ENCODE measurements at regions not wholly inside any gene's neighbourhood (a gene's known extent, or its start where the extent isn't known, plus 50 kb on each side); places are given as distances from the start of the nearest gene placed in this dataset.
"Not testable (repeated sequence)": the region's sequence is repeated elsewhere in the genome, so short reads cannot be mapped to it uniquely, and the experiment has no call there.

- no peak overlapping the region for H3K27ac Mint-ChIP-seq
- H3K4me1 Mint-ChIP-seq (ENCODE audit: low read depth) = no peaks in the 10 kb centered on the region
- no peak overlapping the region for H3K4me3 Mint-ChIP-seq
- intact Hi-C loops (cut with micrococcal nuclease) = no loop called here
- no peaks in the 10 kb centered on the region for H3K27me3 Mint-ChIP-seq (ENCODE audit: insufficient read depth)
- no peak for DNase-seq (ENCODE audit: low spot score)
- H3K9me3 Mint-ChIP-seq = peaks cover 9% of the 10 kb centered on the region
- no peaks in the 10 kb centered on the region for H3K36me3 Mint-ChIP-seq (ENCODE audit: low read depth)
Measured at GRCh38 chr3:5980475-5980874, 793.0 kb downstream of the EDEM1 start.

GRCh38 chr3:5994651-5995050, 807.1 kb downstream of the EDEM1 start:
- no peaks in the 10 kb centered on the region for H3K36me3 Mint-ChIP-seq (ENCODE audit: low read depth)
- H3K27me3 Mint-ChIP-seq (ENCODE audit: insufficient read depth) = no peaks in the 10 kb centered on the region
- intact Hi-C loops (cut with micrococcal nuclease) = no loop called here
- peaks cover 3% of the 10 kb centered on the region for H3K9me3 Mint-ChIP-seq
- H3K27ac Mint-ChIP-seq = no peak overlapping the region
- no peak for DNase-seq (ENCODE audit: low spot score)
- no peaks in the 10 kb centered on the region for H3K4me1 Mint-ChIP-seq (ENCODE audit: low read depth)
- H3K4me3 Mint-ChIP-seq = no peak overlapping the region

- Mint-ChIP-seq H3K36me3 (ENCODE audit: low read depth) (no peaks in the 10 kb centered on the region), H3K4me1 (ENCODE audit: low read depth) (no peaks in the 10 kb centered on the region), H3K27ac (no peak overlapping the region), H3K4me3 (no peak overlapping the region), H3K27me3 (ENCODE audit: insufficient read depth) (no peaks in the 10 kb centered on the region), H3K9me3 (peaks cover 9% of the 10 kb centered on the region)
- no peak for DNase-seq (ENCODE audit: low spot score)
- intact Hi-C loops (cut with micrococcal nuclease) = no loop called here
Measured at GRCh38 chr3:6018456-6018855, 830.9 kb downstream of the EDEM1 start.

- no peaks in the 10 kb centered on the region for H3K36me3 Mint-ChIP-seq (ENCODE audit: low read depth)
- H3K4me3 Mint-ChIP-seq = no peak overlapping the region
- H3K27me3 Mint-ChIP-seq (ENCODE audit: insufficient read depth) = no peaks in the 10 kb centered on the region
- H3K4me1 Mint-ChIP-seq (ENCODE audit: low read depth) = no peaks in the 10 kb centered on the region
- intact Hi-C loops (cut with micrococcal nuclease) = no loop called here
- no peak for DNase-seq (ENCODE audit: low spot score)
- H3K9me3 Mint-ChIP-seq = peaks cover 7% of the 10 kb centered on the region
- H3K27ac Mint-ChIP-seq = no peak overlapping the region
Measured at GRCh38 chr3:6022621-6023020, 835.1 kb downstream of the EDEM1 start.

- Mint-ChIP-seq H3K27me3 (ENCODE audit: insufficient read depth) (no peaks in the 10 kb centered on the region), H3K4me1 (ENCODE audit: low read depth) (no peaks in the 10 kb centered on the region), H3K9me3 (peaks cover 20% of the 10 kb centered on the region), H3K4me3 (no peak overlapping the region), H3K27ac (no peak overlapping the region), H3K36me3 (ENCODE audit: low read depth) (no peaks in the 10 kb centered on the region)
- no peak for DNase-seq (ENCODE audit: low spot score)
- intact Hi-C loops (cut with micrococcal nuclease) = no loop called here
Measured at GRCh38 chr3:6025032-6025431, 835.9 kb upstream of the GRM7 start.

- H3K4me1 Mint-ChIP-seq (ENCODE audit: low read depth); H3K4me3 Mint-ChIP-seq; H3K27ac Mint-ChIP-seq; intact Hi-C loops (cut with micrococcal nuclease); H3K36me3 Mint-ChIP-seq (ENCODE audit: low read depth); DNase-seq (ENCODE audit: low spot score); H3K27me3 Mint-ChIP-seq (ENCODE audit: insufficient read depth): not testable (repeated sequence)
- H3K9me3 Mint-ChIP-seq = peaks cover 25% of the 10 kb centered on the region
Measured at GRCh38 chr3:6030648-6031047, 830.3 kb upstream of the GRM7 start.

- no peaks in the 10 kb centered on the region for H3K27me3 Mint-ChIP-seq (ENCODE audit: insufficient read depth)
- H3K4me3 Mint-ChIP-seq = no peak overlapping the region
- no peaks in the 10 kb centered on the region for H3K4me1 Mint-ChIP-seq (ENCODE audit: low read depth)
- no peak overlapping the region for H3K27ac Mint-ChIP-seq
- peaks cover 18% of the 10 kb centered on the region for H3K9me3 Mint-ChIP-seq
- no peak for DNase-seq (ENCODE audit: low spot score)
- H3K36me3 Mint-ChIP-seq (ENCODE audit: low read depth) = no peaks in the 10 kb centered on the region
- intact Hi-C loops (cut with micrococcal nuclease) = no loop called here
Measured at GRCh38 chr3:6035626-6036025, 825.3 kb upstream of the GRM7 start.

- Mint-ChIP-seq H3K27ac (no peak overlapping the region), H3K4me1 (ENCODE audit: low read depth) (no peaks in the 10 kb centered on the region), H3K36me3 (ENCODE audit: low read depth) (no peaks in the 10 kb centered on the region), H3K4me3 (no peak overlapping the region), H3K27me3 (ENCODE audit: insufficient read depth) (no peaks in the 10 kb centered on the region), H3K9me3 (peaks cover 17% of the 10 kb centered on the region)
- DNase-seq (ENCODE audit: low spot score) = no peak
- intact Hi-C loops (cut with micrococcal nuclease) = no loop called here
Measured at GRCh38 chr3:6039971-6040370, 820.9 kb upstream of the GRM7 start.

GRCh38 chr3:6041894-6042293, 819.0 kb upstream of the GRM7 start:
- no peak overlapping the region for H3K27ac Mint-ChIP-seq
- no peaks in the 10 kb centered on the region for H3K36me3 Mint-ChIP-seq (ENCODE audit: low read depth)
- no peak for DNase-seq (ENCODE audit: low spot score)
- H3K9me3 Mint-ChIP-seq = peaks cover 23% of the 10 kb centered on the region
- H3K4me3 Mint-ChIP-seq = no peak overlapping the region
- H3K4me1 Mint-ChIP-seq (ENCODE audit: low read depth) = no peaks in the 10 kb centered on the region
- intact Hi-C loops (cut with micrococcal nuclease) = no loop called here
- H3K27me3 Mint-ChIP-seq (ENCODE audit: insufficient read depth) = no peaks in the 10 kb centered on the region

GRCh38 chr3:6047016-6047415, 813.9 kb upstream of the GRM7 start:
- intact Hi-C loops (cut with micrococcal nuclease) = no loop called here
- no peak for DNase-seq (ENCODE audit: low spot score)
- H3K27me3 Mint-ChIP-seq (ENCODE audit: insufficient read depth) = no peaks in the 10 kb centered on the region
- no peak overlapping the region for H3K4me3 Mint-ChIP-seq
- no peaks in the 10 kb centered on the region for H3K36me3 Mint-ChIP-seq (ENCODE audit: low read depth)
- H3K4me1 Mint-ChIP-seq (ENCODE audit: low read depth) = no peaks in the 10 kb centered on the region
- no peak overlapping the region for H3K27ac Mint-ChIP-seq
- peaks cover 34% of the 10 kb centered on the region for H3K9me3 Mint-ChIP-seq

- H3K4me1 Mint-ChIP-seq (ENCODE audit: low read depth) = no peaks in the 10 kb centered on the region
- no peaks in the 10 kb centered on the region for H3K27me3 Mint-ChIP-seq (ENCODE audit: insufficient read depth)
- H3K36me3 Mint-ChIP-seq (ENCODE audit: low read depth) = no peaks in the 10 kb centered on the region
- intact Hi-C loops (cut with micrococcal nuclease) = no loop called here
- no peak overlapping the region for H3K27ac Mint-ChIP-seq
- no peak overlapping the region for H3K4me3 Mint-ChIP-seq
- no peak for DNase-seq (ENCODE audit: low spot score)
- peaks cover 5% of the 10 kb centered on the region for H3K9me3 Mint-ChIP-seq
Measured at GRCh38 chr3:6060251-6060650, 800.7 kb upstream of the GRM7 start.

- Mint-ChIP-seq H3K4me1 (ENCODE audit: low read depth) (no peaks in the 10 kb centered on the region), H3K36me3 (ENCODE audit: low read depth) (no peaks in the 10 kb centered on the region)
Measured at GRCh38 chr3:6062261-6063187, 798.4 kb upstream of the GRM7 start.

GRCh38 chr3:6066397-6066796, 794.5 kb upstream of the GRM7 start:
- Mint-ChIP-seq H3K27me3 (ENCODE audit: insufficient read depth) (no peaks in the 10 kb centered on the region), H3K27ac (no peak overlapping the region)

More at GRCh38 chr3:6062261-6063187, 798.4 kb upstream of the GRM7 start:
- intact Hi-C loops (cut with micrococcal nuclease) = no loop called here
- Mint-ChIP-seq H3K9me3 (peaks cover 5% of the 10 kb centered on the region), H3K27me3 (ENCODE audit: insufficient read depth) (no peaks in the 10 kb centered on the region), H3K27ac (no peak overlapping the region), H3K4me3 (no peak overlapping the region)
- DNase-seq (ENCODE audit: low spot score) = no peak

More at GRCh38 chr3:6066397-6066796, 794.5 kb upstream of the GRM7 start:
- DNase-seq (ENCODE audit: low spot score) = no peak
- intact Hi-C loops (cut with micrococcal nuclease) = no loop called here
- H3K36me3 Mint-ChIP-seq (ENCODE audit: low read depth) = no peaks in the 10 kb centered on the region
- H3K4me3 Mint-ChIP-seq = no peak overlapping the region
- H3K4me1 Mint-ChIP-seq (ENCODE audit: low read depth) = no peaks in the 10 kb centered on the region
- H3K9me3 Mint-ChIP-seq = no peaks in the 10 kb centered on the region

Data from activated T-helper 1 cell treated with anti-CD3 and anti-CD28 coated beads, Interleukin-12 subunit alpha, Interleukin-12 subunit beta, Interleukin-2, Interleukin-4 antibody, amounts not matched to agents 30 ng/mL and 10 ng/mL and 1 ng/mL, durations not matched to agents 14 hours and 24 hours and 36 hours (primary cell).